ENCODE measurements at regions not wholly inside any gene's neighbourhood (a gene's known extent, or its start where the extent isn't known, plus 50 kb on each side); places are given as distances from the start of the nearest gene placed in this dataset.

GRCh38 chr4:101515566-101515965, 168.2 kb upstream of the PPP3CA start:
- Histone ChIP-seq H3K4me1 (no peaks in the 10 kb centered on the region), H3K27ac (no peak overlapping the region), H3K36me3 (no peaks in the 10 kb centered on the region), H3K27me3 (no peaks in the 10 kb centered on the region), H3K9me3 (no peaks in the 10 kb centered on the region), H3K4me3 (no peak overlapping the region)
- ATAC-seq (ENCODE audit: low FRiP score in 2 of 2) (no peak), DNase-seq (no peak)
- TF ChIP-seq EP300 (IDR thresholded peaks at IDR 0.05) (no peak), CTCF (IDR thresholded peaks at IDR 0.05) (no peak), POLR2AphosphoS5 (IDR thresholded peaks at IDR 0.05) (no peak), POLR2A (IDR thresholded peaks at IDR 0.05) (no peak)

- H3K27me3 ChIP-seq = no peaks in the 10 kb centered on the region
- H3K9me3 ChIP-seq = no peaks in the 10 kb centered on the region
- WGBS, 2 donors = 90 to 93% methylated on average over 2 of the region's 2 CpGs
- H3K36me3 ChIP-seq = no peaks in the 10 kb centered on the region
- no peak overlapping the region for H3K27ac ChIP-seq
- no peak for TF ChIP-seq POLR2A (IDR thresholded peaks at IDR 0.05)
- no peak for TF ChIP-seq CTCF (IDR thresholded peaks at IDR 0.05)
- TF ChIP-seq EP300 (IDR thresholded peaks at IDR 0.05) = no peak
- no peak for TF ChIP-seq POLR2AphosphoS5 (IDR thresholded peaks at IDR 0.05)
- H3K4me1 ChIP-seq = no peaks in the 10 kb centered on the region
- ATAC-seq (ENCODE audit: low FRiP score in 2 of 2) = no peak
- no peak overlapping the region for H3K4me3 ChIP-seq
- no peak for DNase-seq
Measured at GRCh38 chr4:101515099-101515498, 167.8 kb upstream of the PPP3CA start.

DNA sequence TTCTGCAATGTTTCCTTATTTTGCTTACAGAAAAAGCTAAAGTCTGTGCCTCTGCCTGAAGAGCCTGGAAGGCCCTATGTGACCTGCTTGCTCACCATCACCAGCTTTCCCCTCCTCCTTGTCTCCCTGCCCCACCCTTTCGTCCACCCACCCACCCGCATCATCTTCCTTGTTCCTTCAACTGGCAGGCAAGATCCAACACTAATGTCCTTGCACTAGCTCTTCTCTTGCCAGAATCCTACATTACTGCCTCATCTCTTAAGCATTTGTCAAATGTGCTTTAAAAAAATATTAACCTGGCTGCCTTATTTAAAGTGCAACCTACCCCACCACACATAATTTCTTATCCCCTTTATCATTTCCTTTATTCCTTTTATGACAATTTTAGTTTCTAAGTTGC, 165.1 kb upstream of the PPP3CA start:
- H3K9me3 ChIP-seq = no peaks in the 10 kb centered on the region
- no peak overlapping the region for H3K27ac ChIP-seq
- H3K4me3 ChIP-seq = no peak overlapping the region
- no peak for ATAC-seq (ENCODE audit: low FRiP score in 2 of 2)
- H3K36me3 ChIP-seq = no peaks in the 10 kb centered on the region
- WGBS, 2 donors = 92 to 100% methylated on average over 2 of the region's 2 CpGs
- no peaks in the 10 kb centered on the region for H3K4me1 ChIP-seq
- no peak for DNase-seq
- no peaks in the 10 kb centered on the region for H3K27me3 ChIP-seq
- TF ChIP-seq POLR2A (IDR thresholded peaks at IDR 0.05) (no peak), CTCF (IDR thresholded peaks at IDR 0.05) (no peak), EP300 (IDR thresholded peaks at IDR 0.05) (no peak), POLR2AphosphoS5 (IDR thresholded peaks at IDR 0.05) (no peak)

GRCh38 chr4:101501421-101501820, 154.1 kb upstream of the PPP3CA start:
- Histone ChIP-seq H3K9me3 (no peaks in the 10 kb centered on the region), H3K4me3 (no peak overlapping the region), H3K36me3 (no peaks in the 10 kb centered on the region), H3K4me1 (no peaks in the 10 kb centered on the region), H3K27me3 (no peaks in the 10 kb centered on the region), H3K27ac (no peak overlapping the region)
- TF ChIP-seq CTCF (IDR thresholded peaks at IDR 0.05) = no peak
- no peak for TF ChIP-seq EP300 (IDR thresholded peaks at IDR 0.05)
- DNase-seq (no peak), ATAC-seq (ENCODE audit: low FRiP score in 2 of 2) (no peak)

- DNase-seq (no peak), ATAC-seq (ENCODE audit: low FRiP score in 2 of 2) (no peak)
- Histone ChIP-seq H3K4me1 (no peaks in the 10 kb centered on the region), H3K4me3 (no peak overlapping the region), H3K27ac (no peak overlapping the region), H3K27me3 (no peaks in the 10 kb centered on the region), H3K9me3 (no peaks in the 10 kb centered on the region), H3K36me3 (no peaks in the 10 kb centered on the region)
- TF ChIP-seq CTCF (IDR thresholded peaks at IDR 0.05) = no peak
- no peak for TF ChIP-seq POLR2A (IDR thresholded peaks at IDR 0.05)
- no peak for TF ChIP-seq EP300 (IDR thresholded peaks at IDR 0.05)
Measured at GRCh38 chr4:101500742-101501141, 153.4 kb upstream of the PPP3CA start.
